ENCODE measurements at regions not wholly inside any gene's neighbourhood (a gene's known extent, or its start where the extent isn't known, plus 50 kb on each side); places are given as distances from the start of the nearest gene placed in this dataset.

- Histone ChIP-seq H3K27ac (ENCODE audit: low read depth in 1 of 2, low read length in 2 of 2) (peak overlapping the region in 1 of 2 donors; percentile 42), H3K27me3 (ENCODE audit: control insufficient read depth in 4 of 4, insufficient read depth in 4 of 4, low read length in 3 of 4) (no peaks in the 10 kb centered on the region), H3K4me1 (ENCODE audit: control insufficient read depth in 4 of 4, insufficient read depth in 4 of 4, low read length in 3 of 4) (peaks cover 3 to 15% (median 12%) of the 10 kb centered on the region in 4 donors), H3K36me3 (ENCODE audit: control insufficient read depth in 4 of 4, insufficient read depth in 3 of 4, low read depth in 1 of 4, low read length in 3 of 4) (no peaks in the 10 kb centered on the region), H3K4me3 (ENCODE audit: low read depth in 1 of 3, low read length in 3 of 3) (peak overlapping the region in 1 of 3 donors; percentile 30), H3K9me3 (ENCODE audit: control insufficient read depth in 4 of 4, low read length in 3 of 4) (no peaks in the 10 kb centered on the region), H3K9ac (ENCODE audit: low read depth in 1 of 2, low read length in 2 of 2) (no peak overlapping the region)
- 69% methylated on average over 5 of the region's 5 CpGs for WGBS
- TF ChIP-seq JUND (IDR thresholded peaks at IDR 0.05) (no peak), GABPA (IDR thresholded peaks at IDR 0.05 in 1 of 2, conservative IDR thresholded peaks at IDR 0.05 in 1 of 2) (no peak), REST (IDR thresholded peaks at IDR 0.05) (no peak), NR2F2 (IDR thresholded peaks at IDR 0.05) (no peak), MAX (IDR thresholded peaks at IDR 0.05) (no peak), YY1 (IDR thresholded peaks at IDR 0.05) (no peak), RAD21 (IDR thresholded peaks at IDR 0.05) (no peak), FOXA1 (IDR thresholded peaks at IDR 0.05) (no peak), ZBTB33 (IDR thresholded peaks at IDR 0.05) (no peak), EGR1 (IDR thresholded peaks at IDR 0.05; ENCODE audit: low read depth in 2 of 2) (no peak), RXRA (IDR thresholded peaks at IDR 0.05) (no peak), CTCF (IDR thresholded peaks at IDR 0.05; ENCODE audit: low read depth, low read length, missing input control) (no peak), SP1 (IDR thresholded peaks at IDR 0.05) (no peak)
- DNase-seq (ENCODE audit: low spot score): peak; percentile 36
Measured at GRCh38 chr6:47420394-47421371, 56.9 kb upstream of the CD2AP start.

GRCh38 chr6:47423079-47423478, 54.5 kb upstream of the CD2AP start:
- no peaks in the 10 kb centered on the region for H3K27me3 ChIP-seq (ENCODE audit: control insufficient read depth in 4 of 4, insufficient read depth in 4 of 4, low read length in 3 of 4)
- no peaks in the 10 kb centered on the region for H3K9me3 ChIP-seq (ENCODE audit: control insufficient read depth in 4 of 4, low read length in 3 of 4)
- no peak overlapping the region for H3K27ac ChIP-seq (ENCODE audit: low read depth in 1 of 2, low read length in 2 of 2)
- H3K4me3 ChIP-seq (ENCODE audit: low read depth in 1 of 3, low read length in 3 of 3): no peak overlapping the region
- no peak overlapping the region for H3K9ac ChIP-seq (ENCODE audit: low read depth in 1 of 2, low read length in 2 of 2)
- no peaks in the 10 kb centered on the region for H3K36me3 ChIP-seq (ENCODE audit: control insufficient read depth in 4 of 4, insufficient read depth in 3 of 4, low read depth in 1 of 4, low read length in 3 of 4)
- H3K4me1 ChIP-seq (ENCODE audit: control insufficient read depth in 4 of 4, insufficient read depth in 4 of 4, low read length in 3 of 4): peaks cover 3 to 15% (median 12%) of the 10 kb centered on the region in 4 donors
- no peak for DNase-seq (ENCODE audit: low spot score)
- TF ChIP-seq CTCF (IDR thresholded peaks at IDR 0.05; ENCODE audit: low read depth, low read length, missing input control): no peak
- TF ChIP-seq ATF3 (IDR thresholded peaks at IDR 0.05): no peak
- no peak for TF ChIP-seq HNF4A (conservative IDR thresholded peaks at IDR 0.05)
- no peak for TF ChIP-seq SP1 (IDR thresholded peaks at IDR 0.05)
- TF ChIP-seq RAD21 (IDR thresholded peaks at IDR 0.05): no peak
- TF ChIP-seq FOXA1 (IDR thresholded peaks at IDR 0.05): no peak
- TF ChIP-seq ZBTB33 (IDR thresholded peaks at IDR 0.05): no peak
- TF ChIP-seq YY1 (IDR thresholded peaks at IDR 0.05): no peak
- no peak for TF ChIP-seq EGR1 (IDR thresholded peaks at IDR 0.05; ENCODE audit: low read depth in 2 of 2)
